ENCODE measurements at regions not wholly inside any gene's neighbourhood (a gene's known extent, or its start where the extent isn't known, plus 50 kb on each side); places are given as distances from the start of the nearest gene placed in this dataset.

GRCh38 chr9:119544492-119544891 is 175.3 kb upstream of the BRINP1 start:
- TF ChIP-seq, protein P1, sequence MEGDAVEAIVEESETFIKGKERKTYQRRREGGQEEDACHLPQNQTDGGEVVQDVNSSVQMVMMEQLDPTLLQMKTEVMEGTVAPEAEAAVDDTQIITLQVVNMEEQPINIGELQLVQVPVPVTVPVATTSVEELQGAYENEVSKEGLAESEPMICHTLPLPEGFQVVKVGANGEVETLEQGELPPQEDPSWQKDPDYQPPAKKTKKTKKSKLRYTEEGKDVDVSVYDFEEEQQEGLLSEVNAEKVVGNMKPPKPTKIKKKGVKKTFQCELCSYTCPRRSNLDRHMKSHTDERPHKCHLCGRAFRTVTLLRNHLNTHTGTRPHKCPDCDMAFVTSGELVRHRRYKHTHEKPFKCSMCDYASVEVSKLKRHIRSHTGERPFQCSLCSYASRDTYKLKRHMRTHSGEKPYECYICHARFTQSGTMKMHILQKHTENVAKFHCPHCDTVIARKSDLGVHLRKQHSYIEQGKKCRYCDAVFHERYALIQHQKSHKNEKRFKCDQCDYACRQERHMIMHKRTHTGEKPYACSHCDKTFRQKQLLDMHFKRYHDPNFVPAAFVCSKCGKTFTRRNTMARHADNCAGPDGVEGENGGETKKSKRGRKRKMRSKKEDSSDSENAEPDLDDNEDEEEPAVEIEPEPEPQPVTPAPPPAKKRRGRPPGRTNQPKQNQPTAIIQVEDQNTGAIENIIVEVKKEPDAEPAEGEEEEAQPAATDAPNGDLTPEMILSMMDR (IDR thresholded peaks at IDR 0.05; ENCODE audit: low read length), result no peak
- TF ChIP-seq EZH2 (IDR thresholded peaks at IDR 0.05; ENCODE audit: borderline replicate concordance, low read length), result no peak

Data from OCI-LY1 (cell line).